GM21390 (cell line): ENCODE measurements at regions not wholly inside any gene's neighbourhood (a gene's known extent, or its start where the extent isn't known, plus 50 kb on each side); places are given as distances from the start of the nearest gene placed in this dataset.

Source experiments
- ATAC-seq: cut with Tn5 transposase; IDR thresholded peaks from one replicate; pipeline ENCODE4 v1.9.1; 2021; ENCODE audit not compliant: unreplicated experiment

DNA sequence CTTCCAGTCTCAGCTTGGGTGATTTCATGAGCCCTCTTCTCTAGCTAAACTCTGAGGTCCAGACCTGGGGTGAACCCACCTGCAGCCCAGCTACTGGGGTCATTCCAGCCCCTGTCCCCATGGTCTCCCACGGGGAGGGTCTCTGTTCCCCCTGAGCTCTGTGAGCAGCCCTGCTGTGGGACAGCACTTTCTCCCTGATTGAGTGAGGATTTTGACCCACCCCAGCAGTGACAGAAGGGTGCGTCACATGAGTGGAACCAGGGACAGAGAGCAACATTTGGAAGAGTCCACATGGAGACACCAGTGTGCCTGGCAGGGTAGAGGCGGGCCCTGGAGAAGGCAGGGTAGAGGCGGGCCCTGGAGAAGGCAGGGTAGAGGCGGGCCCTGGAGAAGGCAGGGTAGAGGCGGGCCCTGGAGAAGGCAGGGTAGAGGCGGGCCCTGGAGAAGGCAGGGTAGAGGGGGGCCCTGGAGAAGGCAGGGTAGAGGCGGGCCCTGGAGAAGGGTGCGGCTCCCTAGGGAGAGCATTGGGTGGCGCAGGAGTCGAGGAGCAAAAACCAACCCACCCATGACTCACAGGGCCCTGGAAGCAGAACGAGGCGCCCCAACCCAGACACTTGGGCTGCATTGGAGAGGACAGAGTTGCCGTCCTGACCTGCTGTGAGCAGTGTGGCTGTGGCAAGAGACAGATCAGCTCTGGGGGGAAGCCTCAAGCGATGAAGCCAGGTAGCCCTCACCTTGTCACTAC lies 227.7 kb upstream of the B3GAT1 start:
- ATAC-seq: no peak

GRCh38 chr11:134638796-134639430 lies 226.9 kb upstream of the B3GAT1 start:
- no peak for ATAC-seq

GRCh38 chr11:134637091-134638015 lies 225.3 kb upstream of the B3GAT1 start:
- no peak for ATAC-seq

- ATAC-seq: no peak
Measured at GRCh38 chr11:134636071-134636470, 224.0 kb upstream of the B3GAT1 start.

- no peak for ATAC-seq
Measured at GRCh38 chr11:134634897-134635831, 223.1 kb upstream of the B3GAT1 start.

- no peak for ATAC-seq
Measured at GRCh38 chr11:134633276-134633675, 221.2 kb upstream of the B3GAT1 start.

DNA sequence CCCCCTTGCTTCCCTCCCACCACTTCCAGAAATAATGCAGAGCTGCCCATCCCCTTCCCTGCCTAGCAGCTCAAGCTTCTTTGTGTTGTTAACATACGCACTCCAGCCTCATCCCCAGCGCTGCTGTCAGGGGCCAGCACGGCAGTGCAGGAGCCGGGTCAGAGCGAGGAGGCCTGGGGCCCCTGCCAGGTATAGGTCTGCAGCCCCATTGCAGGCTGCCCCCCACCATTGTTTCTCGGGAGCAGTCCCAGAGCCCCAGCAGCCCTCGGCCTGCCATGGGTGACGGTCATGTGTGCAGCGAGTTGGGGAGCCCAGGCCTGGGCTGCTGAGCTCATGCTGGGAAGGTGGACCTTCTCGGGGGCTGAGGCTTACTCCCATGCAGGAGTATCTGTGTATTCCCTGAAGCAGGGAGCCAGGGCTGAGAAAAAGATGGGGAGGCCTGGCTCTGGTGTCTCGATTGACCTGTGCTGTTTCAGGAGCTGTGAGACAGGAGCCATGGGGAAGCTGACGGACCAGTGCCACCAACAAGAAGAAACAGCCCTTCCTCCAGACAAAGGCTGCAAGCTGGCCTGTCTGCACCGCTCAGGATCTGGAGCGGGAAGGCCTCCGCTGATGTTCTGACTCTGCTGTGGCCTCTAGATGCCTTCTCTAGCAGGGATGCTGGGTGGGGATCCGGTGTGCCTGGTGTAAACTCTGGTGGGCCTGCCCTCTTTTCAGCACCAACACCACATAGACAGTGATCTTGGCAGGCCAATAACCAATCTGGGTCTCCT lies 220.5 kb upstream of the B3GAT1 start:
- ATAC-seq: no peak

DNA sequence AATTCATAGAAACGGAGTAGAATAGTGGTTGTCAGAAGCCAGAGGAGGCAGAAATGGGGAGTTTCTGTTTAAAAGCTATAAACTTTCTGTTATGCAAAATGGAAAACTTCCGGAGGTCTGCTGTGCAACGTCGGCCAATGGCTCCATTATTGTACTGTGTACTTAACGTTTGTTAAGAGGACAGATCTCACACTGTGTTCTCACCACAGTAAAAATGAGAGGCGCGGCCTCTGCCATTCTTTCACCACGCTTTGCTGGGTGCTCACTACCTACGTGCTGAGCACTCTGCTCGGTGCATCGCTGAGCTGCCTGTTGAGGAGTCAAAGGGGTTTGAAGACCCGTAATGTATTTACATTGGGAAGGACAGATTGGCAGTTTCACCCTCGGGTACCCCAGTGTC lies 218.8 kb upstream of the B3GAT1 start:
- no peak for ATAC-seq

- no peak for ATAC-seq
Measured at GRCh38 chr11:134628426-134628825, 216.4 kb upstream of the B3GAT1 start.

GRCh38 chr11:134626032-134626431 lies 214.0 kb upstream of the B3GAT1 start:
- no peak for ATAC-seq

GRCh38 chr11:134625631-134626030 lies 213.6 kb upstream of the B3GAT1 start:
- no peak for ATAC-seq

- ATAC-seq: no peak
Measured at GRCh38 chr11:134625151-134625550, 213.1 kb upstream of the B3GAT1 start.

GRCh38 chr11:134624166-134624920 lies 212.3 kb upstream of the B3GAT1 start:
- no peak for ATAC-seq

GRCh38 chr11:134623711-134624110 lies 211.7 kb upstream of the B3GAT1 start:
- no peak for ATAC-seq

- no peak for ATAC-seq
Measured at GRCh38 chr11:134622458-134622857, 210.4 kb upstream of the B3GAT1 start.

DNA sequence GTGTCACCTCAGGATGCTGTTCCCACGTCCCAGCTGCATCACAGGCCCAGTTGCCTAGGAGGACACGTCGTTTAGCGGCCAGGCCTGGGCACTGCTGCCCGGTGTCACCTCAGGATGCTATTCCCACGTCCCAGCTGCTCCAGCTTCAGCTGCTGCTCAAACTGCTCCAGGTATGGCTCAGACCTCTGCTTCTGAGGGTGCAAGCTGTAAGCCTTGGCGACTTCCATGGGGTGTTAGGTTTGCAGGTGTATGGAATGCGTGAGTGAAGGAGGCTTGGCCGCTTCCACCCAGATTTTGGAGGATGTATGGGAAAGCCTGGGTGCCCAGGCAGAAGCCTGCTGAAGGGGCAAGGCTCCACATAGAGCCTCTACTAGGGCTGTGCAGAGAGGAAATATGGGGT lies 205.3 kb upstream of the B3GAT1 start:
- ATAC-seq: no peak

DNA sequence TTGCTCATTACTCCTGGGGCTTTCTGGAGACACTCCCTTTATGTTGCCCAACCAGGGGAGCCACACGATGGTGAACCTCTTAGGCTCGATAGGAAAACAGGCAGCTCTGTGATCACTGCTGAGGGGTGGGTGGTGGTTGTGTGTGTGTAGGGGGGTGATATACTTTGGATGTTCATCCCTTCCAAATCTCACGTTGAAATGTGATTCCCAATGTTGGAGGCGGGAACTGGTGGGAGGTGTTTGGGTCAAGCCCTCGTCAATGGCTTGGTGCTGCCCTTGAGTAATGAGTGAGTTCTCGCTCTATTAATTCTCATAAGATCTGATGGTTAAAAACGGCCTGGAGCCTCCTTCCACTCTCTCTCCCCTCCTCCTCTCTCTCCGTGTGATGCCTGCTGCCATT lies 204.0 kb upstream of the B3GAT1 start:
- ATAC-seq: no peak

- no peak for ATAC-seq
Measured at GRCh38 chr11:134615041-134615615, 203.1 kb upstream of the B3GAT1 start.

- ATAC-seq: no peak
Measured at GRCh38 chr11:134614141-134614540, 202.1 kb upstream of the B3GAT1 start.
